ENCODE measurements at regions not wholly inside any gene's neighbourhood (a gene's known extent, or its start where the extent isn't known, plus 50 kb on each side); places are given as distances from the start of the nearest gene placed in this dataset.

DNA sequence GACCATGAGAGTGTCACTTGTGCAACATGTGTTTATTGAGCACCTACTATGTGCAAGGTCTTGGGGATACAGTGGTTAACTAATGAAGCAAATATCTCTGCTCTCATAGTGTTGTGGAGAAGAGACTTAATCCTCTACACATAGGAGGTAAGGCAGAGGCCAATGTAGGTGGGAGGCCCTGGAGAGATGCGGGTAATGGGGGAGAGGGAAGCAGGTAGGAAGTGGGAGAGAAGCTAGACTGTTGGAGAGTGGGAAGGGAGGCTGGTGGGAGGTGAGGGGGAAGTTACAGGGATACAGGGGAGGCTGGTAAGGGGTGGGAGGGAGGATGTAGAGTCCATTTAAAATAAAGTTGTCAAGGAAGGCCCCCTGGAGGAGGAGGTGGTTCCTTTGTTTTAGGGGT is 240.0 kb downstream of the MIAT start:
- no peak for DNase-seq

DNA sequence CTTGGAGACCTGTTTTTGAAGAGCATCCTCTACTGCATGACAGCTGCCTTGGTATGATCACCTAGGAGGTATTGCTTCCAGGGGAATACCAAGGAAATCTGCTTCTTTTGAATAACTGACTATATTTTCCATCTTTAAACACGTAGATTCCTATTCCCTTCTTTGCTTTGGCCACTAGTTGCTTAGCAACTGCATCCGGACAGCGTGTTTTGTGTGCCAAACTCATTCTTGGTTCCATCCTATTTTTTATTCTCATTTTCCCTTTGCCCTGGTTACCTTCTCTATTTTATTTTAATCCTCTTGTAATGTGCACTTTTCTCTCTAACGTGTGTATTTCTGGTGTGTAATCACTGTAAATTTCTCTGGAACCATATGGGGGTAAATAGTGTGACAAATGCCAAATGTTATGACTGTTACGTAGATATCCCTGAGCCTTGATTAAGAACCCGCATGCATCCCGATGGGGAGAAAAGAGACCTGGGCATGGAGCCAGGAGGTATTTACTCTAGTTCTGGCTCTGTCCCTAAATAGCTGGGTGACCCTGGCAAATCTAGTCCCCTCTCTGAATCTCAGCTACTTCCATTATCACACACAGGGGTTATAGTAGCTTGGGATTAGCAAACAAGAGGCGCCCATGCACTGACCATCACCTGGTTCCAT is 241.7 kb downstream of the MIAT start:
- peak; percentile 33 for DNase-seq

- DNase-seq = no peak
Observed at GRCh38 chr22:26900787-26901186, 243.4 kb downstream of the MIAT start.

DNA sequence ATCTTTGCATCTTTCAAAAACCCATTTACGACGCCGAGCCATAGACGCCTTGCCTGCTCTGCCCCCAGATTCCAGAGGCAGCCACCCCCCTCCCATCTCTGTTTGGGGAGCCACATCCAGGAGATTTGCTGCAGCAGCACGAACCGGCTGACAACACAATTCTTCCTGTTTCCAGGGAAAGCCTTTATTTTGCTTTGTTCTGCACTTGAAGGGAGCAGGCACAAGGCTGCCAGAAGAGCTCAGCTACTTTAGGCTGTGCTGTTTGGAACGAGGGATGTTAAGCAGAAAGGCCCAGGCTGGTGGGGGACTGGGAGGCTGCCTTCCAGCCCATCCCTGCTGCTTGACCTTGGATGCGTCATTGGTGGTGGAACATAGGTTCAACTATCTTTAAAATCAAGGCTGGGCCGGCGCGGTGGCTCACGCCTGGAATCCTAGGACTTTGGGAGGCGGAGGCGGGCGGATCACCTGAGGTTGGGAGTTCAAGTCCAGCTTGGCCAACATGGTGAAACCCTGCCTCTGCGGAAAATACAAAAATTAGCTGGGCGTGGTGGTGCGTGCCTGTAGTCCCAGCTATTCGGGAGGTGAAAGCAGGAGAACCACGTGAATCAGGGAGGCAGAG is 243.9 kb downstream of the MIAT start:
- DNase-seq = no peak

DNA sequence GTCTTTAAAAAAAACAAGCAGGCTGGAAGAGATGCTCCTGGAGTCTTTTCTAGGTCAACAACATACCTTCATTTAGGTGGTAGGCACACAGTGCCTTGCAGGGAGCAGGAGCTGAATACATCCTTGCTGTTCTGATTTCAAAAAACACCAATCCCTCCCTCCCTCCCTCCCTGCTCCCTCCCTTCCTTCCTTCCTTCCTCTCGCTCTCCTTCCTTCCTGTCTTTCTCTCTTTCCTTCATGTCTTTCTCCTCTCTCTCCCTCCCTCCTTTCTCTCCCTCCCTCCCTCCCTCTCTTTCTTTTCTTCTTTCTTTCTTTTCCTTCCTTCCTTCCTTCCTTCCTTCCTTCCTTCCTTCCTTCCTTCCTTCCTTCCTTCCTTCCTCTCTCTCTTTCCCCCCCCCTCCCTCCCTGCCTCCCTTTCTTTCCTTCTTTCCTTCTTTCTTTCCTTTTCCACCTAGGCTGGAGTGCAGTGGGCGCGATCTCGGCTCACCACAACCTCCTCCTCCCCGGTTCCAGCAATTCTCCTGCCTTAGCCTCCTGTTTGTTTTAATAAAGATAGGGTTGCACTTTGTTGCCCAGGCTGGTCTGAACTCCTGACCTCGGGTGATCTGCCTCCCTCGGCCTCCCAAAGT is 245.1 kb downstream of the MIAT start:
- DNase-seq = no peak

DNA sequence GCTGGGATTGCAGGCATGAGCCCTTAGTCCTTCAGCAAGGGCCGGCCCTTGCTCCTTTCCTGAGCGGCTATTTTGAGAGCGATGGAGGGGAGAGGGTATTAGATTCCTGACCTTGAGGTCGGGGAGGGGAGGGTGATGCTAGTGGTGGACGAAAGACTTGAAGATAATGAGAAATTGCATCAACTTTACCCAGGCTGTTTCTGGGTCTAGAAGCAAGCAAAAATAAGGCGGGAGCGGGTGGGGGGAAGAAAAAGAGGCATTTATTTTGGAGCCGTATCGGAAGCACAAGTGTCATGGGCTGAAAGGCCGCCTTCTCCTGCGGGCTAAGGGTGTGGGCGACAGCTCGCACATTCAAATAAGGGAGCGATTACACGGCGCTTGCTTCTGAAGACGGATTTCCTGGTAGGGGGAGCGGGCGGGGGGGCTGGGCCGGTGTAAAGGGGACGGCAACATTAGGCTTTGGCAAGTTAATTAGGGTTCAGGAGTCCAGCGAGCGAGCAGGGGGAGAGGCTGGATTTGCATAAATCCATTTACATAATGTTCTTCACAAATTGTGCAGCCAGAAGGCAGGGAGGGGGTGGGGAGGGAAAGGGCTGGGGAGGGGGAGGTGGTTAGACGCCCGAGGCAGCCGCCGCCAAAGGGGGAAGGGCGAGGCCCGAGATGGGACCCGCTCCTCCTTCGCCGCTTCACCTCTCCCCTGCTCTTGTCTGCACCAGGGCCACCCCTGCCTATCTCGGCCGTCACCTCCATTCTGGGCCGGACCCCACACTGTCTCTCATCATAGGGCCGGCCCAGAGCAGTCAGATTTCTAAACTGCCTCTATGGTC is 245.9 kb downstream of the MIAT start:
- no peak for DNase-seq

GRCh38 chr22:26904483-26904882 is 247.1 kb downstream of the MIAT start:
- DNase-seq = no peak

DNA sequence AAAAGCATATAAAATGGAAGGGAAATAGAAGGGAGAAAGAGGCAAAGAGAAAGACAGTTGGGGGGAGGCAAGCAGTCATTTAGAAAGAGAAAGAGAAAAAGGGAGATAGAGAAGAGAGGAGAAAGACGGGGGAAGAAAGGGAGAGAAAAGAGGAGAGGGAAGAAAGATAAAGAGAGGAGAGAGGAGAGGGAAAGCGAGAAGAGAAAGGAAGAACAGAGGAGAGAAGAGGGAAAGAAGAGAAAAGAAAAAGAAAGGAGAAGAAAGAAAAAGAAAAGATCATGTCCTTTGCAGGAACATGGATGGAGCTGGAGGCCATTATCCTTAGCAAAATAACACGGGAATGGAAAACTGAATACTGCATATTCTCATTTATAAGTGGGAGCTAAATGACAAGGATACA is 247.7 kb downstream of the MIAT start:
- DNase-seq = no peak

GRCh38 chr22:26905640-26906039 is 248.3 kb downstream of the MIAT start:
- DNase-seq = no peak

DNA sequence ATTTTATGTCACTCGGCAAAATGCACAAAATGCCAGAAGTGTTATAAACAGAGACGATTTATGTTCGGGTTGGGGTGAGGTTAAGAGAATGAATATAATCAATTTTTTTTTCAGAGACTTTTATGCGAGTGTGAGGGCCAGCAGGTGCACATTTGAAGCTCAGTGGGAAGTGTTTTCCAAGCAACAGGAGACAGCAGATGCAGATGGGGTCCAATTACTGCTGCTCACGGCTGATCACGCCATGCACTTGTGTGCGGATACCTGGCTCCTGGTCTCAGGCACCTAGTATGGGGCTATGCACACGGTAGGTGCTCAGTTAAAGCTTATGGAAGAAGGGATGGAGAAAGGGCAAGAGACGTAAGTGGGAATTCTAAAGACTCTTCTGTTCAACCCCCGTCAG is 249.1 kb downstream of the MIAT start:
- DNase-seq = peak; percentile 32

- no peak for DNase-seq
Observed at GRCh38 chr22:26907366-26907765, 250.0 kb downstream of the MIAT start.

DNA sequence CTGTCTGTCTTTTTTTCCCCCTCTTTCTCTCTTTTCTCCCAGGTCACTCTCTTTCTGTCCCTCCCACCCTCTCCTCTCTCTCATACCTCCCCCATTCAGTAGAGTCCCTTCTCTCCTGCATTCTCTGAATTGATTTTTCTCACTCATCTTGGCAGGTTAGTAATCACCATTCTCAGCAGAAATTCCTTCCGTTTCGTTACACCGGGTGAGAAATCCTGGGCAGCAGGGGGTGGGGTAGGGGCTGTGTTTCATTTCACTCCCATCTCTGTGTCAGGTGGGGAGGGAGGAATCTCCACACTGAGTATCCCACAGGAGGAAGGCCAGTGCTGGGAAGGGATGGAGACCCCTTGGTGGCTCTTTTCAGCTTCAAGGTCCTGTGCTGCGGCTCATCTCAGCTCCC is 253.5 kb downstream of the MIAT start:
- DNase-seq = no peak

- DNase-seq = no peak
Observed at GRCh38 chr22:26912655-26913345, 255.4 kb downstream of the MIAT start.

DNA sequence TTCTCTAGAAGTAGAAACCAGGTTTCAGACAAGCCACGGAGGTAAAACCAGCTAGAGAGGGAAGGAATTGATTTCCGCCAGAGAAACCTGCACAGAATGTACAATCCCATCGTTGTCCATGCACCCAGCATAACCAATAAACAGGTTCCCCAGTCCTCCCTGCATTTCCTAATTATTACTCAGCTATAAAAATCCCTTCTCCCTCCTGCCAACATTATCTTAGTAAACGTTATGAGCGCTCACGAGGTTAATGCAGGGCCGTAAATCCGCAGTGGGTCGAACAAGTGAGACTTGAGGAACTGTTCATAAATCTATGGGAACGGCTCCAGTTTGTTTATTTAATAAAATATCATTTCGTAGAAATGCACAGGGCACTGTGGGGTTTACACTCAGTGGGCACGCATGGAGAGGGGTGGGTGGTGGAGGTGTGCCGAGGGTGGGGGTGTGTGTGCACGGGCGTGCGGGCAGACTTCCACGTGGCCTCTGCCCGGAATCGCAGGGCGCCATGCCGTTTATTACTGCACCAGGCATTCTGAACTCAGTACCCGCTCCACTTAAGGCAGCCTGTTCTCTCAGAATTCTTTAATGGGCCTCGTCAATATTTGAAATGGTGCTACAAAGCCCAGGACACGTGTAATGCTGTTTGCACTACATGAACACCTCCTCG is 257.3 kb downstream of the MIAT start:
- DNase-seq = no peak

DNA sequence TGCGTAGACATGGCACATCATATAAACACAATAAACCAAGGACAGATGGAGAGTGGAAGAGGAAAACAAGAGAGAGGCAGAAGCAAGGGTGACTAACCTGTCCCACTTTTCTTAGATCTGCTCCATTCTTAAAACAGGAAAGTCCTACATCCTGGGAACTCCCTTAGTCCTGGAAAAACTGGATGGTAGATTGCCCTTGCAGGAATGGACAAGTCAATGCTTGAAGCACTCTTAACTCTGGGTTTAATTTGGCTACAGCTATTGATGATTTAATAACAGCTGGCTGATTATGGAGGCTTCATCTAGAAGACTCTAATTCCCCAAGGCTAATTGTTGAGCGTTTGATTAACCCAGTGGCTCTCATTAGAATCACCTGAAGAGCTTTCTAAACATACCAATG is 258.8 kb downstream of the MIAT start:
- no peak for DNase-seq

GRCh38 chr22:26918226-26918625 is 260.8 kb downstream of the MIAT start:
- DNase-seq = no peak

- no peak for DNase-seq
Observed at GRCh38 chr22:26921726-26922125, 264.3 kb downstream of the MIAT start.

DNA sequence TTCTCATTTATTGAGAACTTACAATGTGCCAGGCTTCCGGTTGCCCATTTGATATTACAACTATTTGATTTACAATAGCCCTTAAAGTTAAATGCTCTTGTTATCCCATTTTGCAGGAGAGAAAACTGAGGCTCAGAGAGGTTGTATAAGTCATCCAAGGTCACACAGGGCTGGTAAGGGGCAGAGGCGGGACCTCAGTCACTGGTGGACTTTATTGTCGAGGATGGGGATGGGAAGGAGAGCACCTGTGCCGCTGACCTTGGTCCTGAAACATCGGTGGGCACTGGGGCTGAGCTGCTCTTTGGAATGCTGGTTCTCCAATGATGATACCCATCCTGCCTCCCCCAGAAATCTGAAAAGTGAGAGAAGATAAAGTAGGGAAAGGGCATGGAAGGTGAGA is 265.4 kb downstream of the MIAT start:
- DNase-seq = no peak

GRCh38 chr22:26923531-26923930 is 266.1 kb downstream of the MIAT start:
- DNase-seq = no peak

- DNase-seq = no peak
Observed at GRCh38 chr22:26927821-26928220, 270.4 kb downstream of the MIAT start.

GRCh38 chr22:26931471-26931870 is 274.1 kb downstream of the MIAT start:
- DNase-seq = no peak

GRCh38 chr22:26933105-26933590 is 275.8 kb downstream of the MIAT start:
- DNase-seq = no peak

Data from NCI-H748 treated with DMSO at 0.1 percent for 48 hours (cell line).